ENCODE measurements at regions not wholly inside any gene's neighbourhood (a gene's known extent, or its start where the extent isn't known, plus 50 kb on each side); places are given as distances from the start of the nearest gene placed in this dataset.

DNA sequence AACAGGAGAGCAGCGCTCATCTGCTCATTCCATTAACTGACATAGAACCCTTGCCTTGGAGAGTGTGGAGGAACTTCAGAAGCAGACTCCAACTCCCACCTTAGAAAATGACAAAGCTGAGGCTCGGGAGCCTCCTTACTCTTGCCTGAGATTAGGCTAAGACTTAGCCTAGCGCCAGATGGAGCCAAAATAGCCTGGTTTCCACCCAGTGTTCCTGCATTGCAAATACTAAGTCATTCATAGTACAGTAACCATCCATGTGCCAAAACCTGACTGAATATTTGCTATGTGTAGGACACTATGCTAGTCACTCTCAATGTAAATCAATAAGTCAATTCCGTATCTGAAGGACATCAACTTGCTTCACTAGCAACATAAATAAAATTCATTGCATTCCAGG lies 387.4 kb upstream of the CPEB2 start:
- Mint-ChIP-seq H3K36me3 (ENCODE audit: unreplicated experiment) (no peaks in the 10 kb centered on the region), H3K4me1 (ENCODE audit: low read depth, unreplicated experiment) (no peaks in the 10 kb centered on the region), H3K27me3 (ENCODE audit: unreplicated experiment) (peaks cover 2% of the 10 kb centered on the region), H3K27ac (ENCODE audit: unreplicated experiment) (no peak overlapping the region), H3K9me3 (ENCODE audit: unreplicated experiment) (no peaks in the 10 kb centered on the region), H3K4me3 (ENCODE audit: unreplicated experiment) (no peak overlapping the region)
- TF ChIP-seq CTCF (IDR thresholded peaks at IDR 0.05; ENCODE audit: partially characterized antibody, unreplicated experiment), result no peak
- no peak for DNase-seq

GRCh38 chr4:14615671-14616070 lies 386.6 kb upstream of the CPEB2 start:
- H3K4me3 Mint-ChIP-seq (ENCODE audit: unreplicated experiment), result no peak overlapping the region
- no peak for TF ChIP-seq CTCF (IDR thresholded peaks at IDR 0.05; ENCODE audit: partially characterized antibody, unreplicated experiment)
- no peak for DNase-seq
- no peaks in the 10 kb centered on the region for H3K36me3 Mint-ChIP-seq (ENCODE audit: unreplicated experiment)
- no peaks in the 10 kb centered on the region for H3K4me1 Mint-ChIP-seq (ENCODE audit: low read depth, unreplicated experiment)
- no peaks in the 10 kb centered on the region for H3K9me3 Mint-ChIP-seq (ENCODE audit: unreplicated experiment)
- H3K27me3 Mint-ChIP-seq (ENCODE audit: unreplicated experiment), result peaks cover 2% of the 10 kb centered on the region
- no peak overlapping the region for H3K27ac Mint-ChIP-seq (ENCODE audit: unreplicated experiment)

DNA sequence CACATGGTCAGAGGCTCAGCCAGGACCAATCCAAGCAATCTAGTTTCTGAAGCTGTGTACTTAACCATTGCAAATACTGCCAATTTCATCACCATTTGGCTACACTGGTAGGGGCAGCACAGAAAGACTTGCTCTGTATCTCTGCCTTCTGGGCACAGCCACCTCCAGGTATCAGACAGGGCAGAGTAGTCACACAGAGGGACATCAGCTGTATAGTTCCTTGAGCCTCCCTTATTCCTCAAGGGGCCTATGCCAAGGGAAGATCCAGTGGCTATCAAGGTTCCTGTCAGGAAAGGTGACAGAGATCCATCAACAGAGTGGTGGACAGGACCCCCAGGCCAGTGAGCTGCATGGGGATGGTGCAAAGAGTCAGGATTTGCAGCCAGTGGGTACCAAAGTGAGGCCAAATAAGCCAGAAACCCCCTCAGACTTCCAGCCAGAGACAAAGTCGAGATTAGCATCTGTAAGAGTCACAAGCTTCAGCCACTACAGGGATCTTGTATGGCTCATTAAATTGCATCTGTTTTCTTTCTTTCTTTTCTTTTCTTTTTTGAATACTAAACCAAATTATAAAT lies 381.6 kb upstream of the CPEB2 start:
- H3K4me3 Mint-ChIP-seq (ENCODE audit: unreplicated experiment), result no peak overlapping the region
- no peak for DNase-seq

DNA sequence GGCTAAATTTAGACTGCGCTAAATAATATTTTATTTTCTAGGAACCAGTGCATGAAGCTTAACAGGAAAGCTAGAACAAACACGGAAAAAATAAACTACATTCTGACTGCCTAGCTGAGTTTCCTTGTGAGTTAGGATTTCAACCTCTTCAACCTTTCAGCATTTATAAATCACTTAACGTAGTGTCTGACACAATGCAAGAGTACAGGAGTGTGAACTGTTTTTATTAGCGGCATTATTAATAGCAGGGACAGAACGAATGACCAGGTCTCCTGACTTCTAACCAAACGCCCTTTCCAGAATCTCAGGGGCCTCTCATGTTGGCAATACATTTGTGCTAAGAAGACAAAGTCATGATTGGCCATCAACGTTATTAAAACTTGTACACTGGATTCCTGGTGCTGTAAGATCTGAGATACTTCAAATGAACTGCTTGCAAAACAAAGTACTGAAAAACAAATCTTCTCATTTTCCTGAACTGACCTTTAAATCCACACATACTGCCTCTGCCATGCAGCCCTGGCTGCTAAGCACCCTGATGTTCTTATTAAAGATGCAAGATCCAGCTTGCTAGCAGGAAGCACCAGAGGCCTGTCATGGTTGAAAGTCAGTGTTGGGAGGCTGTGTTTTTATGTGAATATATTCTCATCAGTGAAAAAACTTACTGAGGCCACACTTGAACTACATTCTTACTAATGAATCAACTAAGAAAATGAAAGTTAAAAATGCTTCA lies 380.4 kb upstream of the CPEB2 start:
- Mint-ChIP-seq H3K27ac (ENCODE audit: unreplicated experiment) (no peak overlapping the region), H3K27me3 (ENCODE audit: unreplicated experiment) (no peaks in the 10 kb centered on the region), H3K4me3 (ENCODE audit: unreplicated experiment) (no peak overlapping the region), H3K9me3 (ENCODE audit: unreplicated experiment) (no peaks in the 10 kb centered on the region), H3K4me1 (ENCODE audit: low read depth, unreplicated experiment) (no peaks in the 10 kb centered on the region), H3K36me3 (ENCODE audit: unreplicated experiment) (no peaks in the 10 kb centered on the region)
- TF ChIP-seq CTCF (IDR thresholded peaks at IDR 0.05; ENCODE audit: partially characterized antibody, unreplicated experiment), result no peak
- no peak for DNase-seq

More for the DNA sequence above, 381.6 kb upstream of the CPEB2 start:
- no peaks in the 10 kb centered on the region for H3K4me1 Mint-ChIP-seq (ENCODE audit: low read depth, unreplicated experiment)
- no peak overlapping the region for H3K27ac Mint-ChIP-seq (ENCODE audit: unreplicated experiment)
- no peak for TF ChIP-seq CTCF (IDR thresholded peaks at IDR 0.05; ENCODE audit: partially characterized antibody, unreplicated experiment)
- H3K9me3 Mint-ChIP-seq (ENCODE audit: unreplicated experiment), result no peaks in the 10 kb centered on the region
- no peaks in the 10 kb centered on the region for H3K27me3 Mint-ChIP-seq (ENCODE audit: unreplicated experiment)
- no peaks in the 10 kb centered on the region for H3K36me3 Mint-ChIP-seq (ENCODE audit: unreplicated experiment)

DNA sequence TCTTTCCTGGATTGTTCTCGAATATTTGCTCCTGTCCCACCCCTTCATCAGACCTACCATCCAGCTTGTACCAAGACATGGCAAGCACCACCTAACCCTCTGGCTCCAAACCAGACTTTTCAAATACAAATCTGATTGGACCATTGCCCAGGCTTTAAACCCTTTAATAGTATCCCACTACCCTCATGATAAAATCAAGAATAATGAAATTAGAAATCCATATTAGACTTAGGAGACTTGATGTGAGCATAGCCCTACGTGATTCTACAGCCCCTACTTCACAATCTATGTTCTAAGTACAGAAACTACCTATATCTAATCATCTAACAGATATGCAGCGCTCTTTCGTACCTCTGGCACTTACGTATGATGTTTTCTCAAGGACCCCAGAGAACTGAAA lies 375.2 kb upstream of the CPEB2 start:
- Mint-ChIP-seq H3K36me3 (ENCODE audit: unreplicated experiment) (no peaks in the 10 kb centered on the region), H3K4me1 (ENCODE audit: low read depth, unreplicated experiment) (no peaks in the 10 kb centered on the region), H3K9me3 (ENCODE audit: unreplicated experiment) (no peaks in the 10 kb centered on the region), H3K27me3 (ENCODE audit: unreplicated experiment) (no peaks in the 10 kb centered on the region), H3K27ac (ENCODE audit: unreplicated experiment) (no peak overlapping the region), H3K4me3 (ENCODE audit: unreplicated experiment) (no peak overlapping the region)
- TF ChIP-seq CTCF (IDR thresholded peaks at IDR 0.05; ENCODE audit: partially characterized antibody, unreplicated experiment), result no peak
- no peak for DNase-seq

All from glutamatergic neuron (in vitro differentiated cells).